Ishikawa (cell line): ENCODE measurements at regions not wholly inside any gene's neighbourhood (a gene's known extent, or its start where the extent isn't known, plus 50 kb on each side); places are given as distances from the start of the nearest gene placed in this dataset.

Source experiments
- CEBPB ChIP-seq: IDR thresholded peaks from 2 replicates; pipeline ENCODE4 v1.6.1; 2012
- EGR1 ChIP-seq: IDR thresholded peaks from 2 replicates; pipeline ENCODE4 v1.6.1; 2012
- EP300 ChIP-seq: IDR thresholded peaks from 2 replicates; pipeline ENCODE4 v1.6.1; 2012; ENCODE audit warnings: borderline replicate concordance
- NFIC ChIP-seq: IDR thresholded peaks from 2 replicates; pipeline ENCODE4 v1.6.1; 2012
- RAD21 ChIP-seq: IDR thresholded peaks from 2 replicates; pipeline ENCODE4 v1.6.1; 2012; ENCODE audit warnings: low read depth
- TCF12 ChIP-seq: IDR thresholded peaks from 2 replicates; pipeline ENCODE4 v1.6.1; 2012; ENCODE audit warnings: low read depth
- TEAD4 ChIP-seq: IDR thresholded peaks from 2 replicates; pipeline ENCODE4 v1.6.1; 2012
- TF ChIP-seq, protein P1 (sequence below): IDR thresholded peaks from 2 replicates; pipeline ENCODE4 v1.6.1; 2012

- TF ChIP-seq NFIC (no peak), EP300 (no peak), CEBPB (no peak), RAD21 (no peak), TCF12 (no peak), TEAD4 (no peak), EGR1 (no peak)
- TF ChIP-seq, protein P1, sequence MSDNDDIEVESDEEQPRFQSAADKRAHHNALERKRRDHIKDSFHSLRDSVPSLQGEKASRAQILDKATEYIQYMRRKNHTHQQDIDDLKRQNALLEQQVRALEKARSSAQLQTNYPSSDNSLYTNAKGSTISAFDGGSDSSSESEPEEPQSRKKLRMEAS, result no peak
Measured at GRCh38 chr2:240260664-240261063, 120.2 kb upstream of the OTOS start.
